HG02852 (cell line): ENCODE measurements at regions not wholly inside any gene's neighbourhood (a gene's known extent, or its start where the extent isn't known, plus 50 kb on each side); places are given as distances from the start of the nearest gene placed in this dataset.
"Not testable (repeated sequence)": the region's sequence is repeated elsewhere in the genome, so short reads cannot be mapped to it uniquely, and the experiment has no call there.

Experiments
- ATAC-seq: cut with Tn5 transposase; IDR thresholded peaks from one replicate; pipeline ENCODE4 v1.9.1; 2021; ENCODE audit warnings: mild to moderate bottlenecking, moderate library complexity; ENCODE audit not compliant: unreplicated experiment

- ATAC-seq = no peak
Observed at GRCh38 chr19:30228835-30229524, 143.2 kb upstream of the ZNF536 start.

- no peak for ATAC-seq
Observed at GRCh38 chr19:30229525-30230174, 142.5 kb upstream of the ZNF536 start.

GRCh38 chr19:30231408-30232318, 140.5 kb upstream of the ZNF536 start:
- ATAC-seq = no peak

GRCh38 chr19:30233375-30233774, 138.8 kb upstream of the ZNF536 start:
- no peak for ATAC-seq

GRCh38 chr19:30235946-30236345, 136.2 kb upstream of the ZNF536 start:
- ATAC-seq = no peak

- no peak for ATAC-seq
Observed at GRCh38 chr19:30236587-30236986, 135.6 kb upstream of the ZNF536 start.

- ATAC-seq = no peak
Observed at GRCh38 chr19:30237140-30237539, 135.0 kb upstream of the ZNF536 start.

- no peak for ATAC-seq
Observed at GRCh38 chr19:30240904-30241695, 131.1 kb upstream of the ZNF536 start.

- no peak for ATAC-seq
Observed at GRCh38 chr19:30244533-30244932, 127.7 kb upstream of the ZNF536 start.

GRCh38 chr19:30245401-30246039, 126.7 kb upstream of the ZNF536 start:
- no peak for ATAC-seq

- no peak for ATAC-seq
Observed at GRCh38 chr19:30249911-30250310, 122.3 kb upstream of the ZNF536 start.

GRCh38 chr19:30252214-30252613, 120.0 kb upstream of the ZNF536 start:
- ATAC-seq = no peak

- no peak for ATAC-seq
Observed at GRCh38 chr19:30253581-30253996, 118.6 kb upstream of the ZNF536 start.

- ATAC-seq = no peak
Observed at GRCh38 chr19:30254158-30254557, 118.0 kb upstream of the ZNF536 start.

- no peak for ATAC-seq
Observed at GRCh38 chr19:30254789-30255188, 117.4 kb upstream of the ZNF536 start.

GRCh38 chr19:30255791-30256495, 116.2 kb upstream of the ZNF536 start:
- ATAC-seq = no peak

GRCh38 chr19:30256496-30256850, 115.7 kb upstream of the ZNF536 start:
- ATAC-seq = no peak

- no peak for ATAC-seq
Observed at GRCh38 chr19:30263830-30264381, 108.3 kb upstream of the ZNF536 start.

GRCh38 chr19:30265918-30266317, 106.3 kb upstream of the ZNF536 start:
- ATAC-seq = not testable (repeated sequence)
